Left lung (tissue), 4 donors: ENCODE measurements at regions not wholly inside any gene's neighbourhood (a gene's known extent, or its start where the extent isn't known, plus 50 kb on each side); places are given as distances from the start of the nearest gene placed in this dataset.

Source experiments
- ATAC-seq: fragments of 200-7000 bp; cut with Tn5 transposase; one replicate; pipeline ENCODE4 v1.9.1; 2020; ENCODE audit warnings: moderate library complexity
- DNase-seq, 4 donors: peaks; one replicate each; pipeline ENCODE4 v3.0.0-alpha.2; 2013 to 2020
- H3K27ac ChIP-seq, 2 donors: fragments of 200-600 bp; sonication (generic) in 1 of 2; one replicate each; pipeline versions ENCODE4 v1.5.0 to v1.8.0; 2020 to 2021
- H3K27me3 ChIP-seq, 2 donors: fragments of 200-600 bp; sonication (generic) in 1 of 2; one replicate each; pipeline versions ENCODE4 v1.5.0 to v1.8.0; 2020 to 2021
- H3K36me3 ChIP-seq, 2 donors: fragments of 200-600 bp; sonication (generic) in 1 of 2; one replicate each; pipeline versions ENCODE4 v1.5.0 to v1.8.0; 2020 to 2021
- H3K4me1 ChIP-seq, 2 donors: fragments of 200-600 bp; one replicate each; pipeline ENCODE4 v1.8.0; 2021
- H3K4me3 ChIP-seq, 2 donors: fragments of 200-600 bp; sonication (generic) in 1 of 2; one replicate each; pipeline versions ENCODE4 v1.5.0 to v1.8.0; 2020 to 2021; ENCODE audit warnings: mild to moderate bottlenecking in 1 of 2
- H3K9me3 ChIP-seq, 2 donors: fragments of 200-600 bp; sonication (generic) in 1 of 2; one replicate each; pipeline versions ENCODE4 v1.5.0 to v1.8.0; 2020 to 2021
- CTCF ChIP-seq, 2 donors: fragments of 200-600 bp; sonication (generic) in 1 of 2; IDR thresholded peaks; one replicate each; pipeline versions ENCODE4 v1.5.0 to v1.8.0; 2021; ENCODE audit warnings: antibody characterized with exemption in 2 of 2
- intact Hi-C, 2 donors: fragments of 100-400 bp; cut with DNase I; formaldehyde crosslinking; loops; one replicate each; pipeline versions ENCODE4 v1.11.2 to v1.14.2; 2022
- donor health status: DM: no; HTN: yes; CAD: no.
- donor health status: DM: no; HTN: no; CAD: no.

GRCh38 chr5:86885011-86885410, 267.3 kb downstream of the COX7C start:
- ATAC-seq: no peak
- DNase-seq: no peak
- intact Hi-C loops: loop anchor here in 1 of 2 donors (10.0 kb wide), 1 partner anchor 80 kb away; no protein-coding TSS in a partner anchor
- H3K9me3 ChIP-seq: no peaks in the 10 kb centered on the region
- TF ChIP-seq CTCF (IDR thresholded peaks at IDR 0.05): no peak
- no peaks in the 10 kb centered on the region for H3K4me1 ChIP-seq
- H3K36me3 ChIP-seq: no peaks in the 10 kb centered on the region
- no peak overlapping the region for H3K4me3 ChIP-seq
- H3K27me3 ChIP-seq: no peaks in the 10 kb centered on the region
- no peak overlapping the region for H3K27ac ChIP-seq

GRCh38 chr5:86885489-86886230, 267.9 kb downstream of the COX7C start:
- intact Hi-C loops: loop anchor here in 1 of 2 donors (10.0 kb wide), 1 partner anchor 79 kb away; no protein-coding TSS in a partner anchor

GRCh38 chr5:86890375-86890774, 272.6 kb downstream of the COX7C start:
- no peak overlapping the region for H3K27ac ChIP-seq
- H3K27me3 ChIP-seq: no peaks in the 10 kb centered on the region
- no peaks in the 10 kb centered on the region for H3K9me3 ChIP-seq
- DNase-seq (no peak), ATAC-seq (no peak)
- intact Hi-C loops: no loop called here
- no peak for TF ChIP-seq CTCF (IDR thresholded peaks at IDR 0.05)
- no peak overlapping the region for H3K4me3 ChIP-seq
- no peaks in the 10 kb centered on the region for H3K36me3 ChIP-seq
- no peaks in the 10 kb centered on the region for H3K4me1 ChIP-seq

More at GRCh38 chr5:86885489-86886230, 267.9 kb downstream of the COX7C start:
- H3K4me1 ChIP-seq: no peaks in the 10 kb centered on the region
- DNase-seq (no peak), ATAC-seq (no peak)
- no peaks in the 10 kb centered on the region for H3K36me3 ChIP-seq
- no peak for TF ChIP-seq CTCF (IDR thresholded peaks at IDR 0.05)
- no peaks in the 10 kb centered on the region for H3K9me3 ChIP-seq
- H3K27ac ChIP-seq: no peak overlapping the region
- no peak overlapping the region for H3K4me3 ChIP-seq
- no peaks in the 10 kb centered on the region for H3K27me3 ChIP-seq

- no peak overlapping the region for H3K27ac ChIP-seq
- no peak for TF ChIP-seq CTCF (IDR thresholded peaks at IDR 0.05)
- H3K4me3 ChIP-seq: no peak overlapping the region
- no peaks in the 10 kb centered on the region for H3K9me3 ChIP-seq
- no peak for DNase-seq
- intact Hi-C loops: no loop called here
- no peak for ATAC-seq
- H3K4me1 ChIP-seq: no peaks in the 10 kb centered on the region
- H3K27me3 ChIP-seq: no peaks in the 10 kb centered on the region
- no peaks in the 10 kb centered on the region for H3K36me3 ChIP-seq
Measured at GRCh38 chr5:86894056-86894455, 276.3 kb downstream of the COX7C start.

GRCh38 chr5:86896916-86897315, 279.2 kb downstream of the COX7C start:
- no peak overlapping the region for H3K4me3 ChIP-seq
- no peaks in the 10 kb centered on the region for H3K27me3 ChIP-seq
- no peaks in the 10 kb centered on the region for H3K36me3 ChIP-seq
- no peaks in the 10 kb centered on the region for H3K9me3 ChIP-seq
- no peak overlapping the region for H3K27ac ChIP-seq
- DNase-seq: no peak
- TF ChIP-seq CTCF (IDR thresholded peaks at IDR 0.05): no peak
- no peak for ATAC-seq
- intact Hi-C loops: no loop called here
- H3K4me1 ChIP-seq: no peaks in the 10 kb centered on the region
